Superior temporal gyrus (tissue), 1 donor: ENCODE measurements at regions not wholly inside any gene's neighbourhood (a gene's known extent, or its start where the extent isn't known, plus 50 kb on each side); places are given as distances from the start of the nearest gene placed in this dataset.

Source experiments
- DNase-seq: peaks from one replicate; pipeline ENCODE4 v3.0.0-alpha.2; 2016; ENCODE audit errors: extremely low spot score

GRCh38 chr12:20189767-20190166 lies 178.6 kb upstream of the PDE3A start:
- DNase-seq: no peak

- DNase-seq: no peak
These were observed 174.2 kb upstream of the PDE3A start for GRCh38 chr12:20194171-20194570.

GRCh38 chr12:20196767-20197166 lies 171.6 kb upstream of the PDE3A start:
- DNase-seq: no peak

- DNase-seq: no peak
These were observed 170.9 kb upstream of the PDE3A start for GRCh38 chr12:20197411-20197810.

- DNase-seq: no peak
These were observed 168.6 kb upstream of the PDE3A start for GRCh38 chr12:20199780-20200179.

- no peak for DNase-seq
These were observed 166.6 kb upstream of the PDE3A start for GRCh38 chr12:20201733-20202132.

- no peak for DNase-seq
These were observed 162.5 kb upstream of the PDE3A start for GRCh38 chr12:20205854-20206253.

GRCh38 chr12:20206410-20206809 lies 161.9 kb upstream of the PDE3A start:
- no peak for DNase-seq

GRCh38 chr12:20210621-20211215 lies 157.6 kb upstream of the PDE3A start:
- no peak for DNase-seq

- no peak for DNase-seq
These were observed 156.8 kb upstream of the PDE3A start for GRCh38 chr12:20211541-20211940.

- DNase-seq: peak; percentile 44
These were observed 156.3 kb upstream of the PDE3A start for GRCh38 chr12:20211981-20212421.

GRCh38 chr12:20212658-20213555 lies 155.4 kb upstream of the PDE3A start:
- peak; percentile 85 for DNase-seq

GRCh38 chr12:20213723-20214625 lies 154.4 kb upstream of the PDE3A start:
- no peak for DNase-seq

- no peak for DNase-seq
These were observed 148.0 kb upstream of the PDE3A start for GRCh38 chr12:20220339-20220738.

- DNase-seq: no peak
These were observed 135.2 kb upstream of the PDE3A start for GRCh38 chr12:20232931-20233675.

- no peak for DNase-seq
These were observed 133.9 kb upstream of the PDE3A start for GRCh38 chr12:20234474-20234873.

- no peak for DNase-seq
These were observed 131.2 kb upstream of the PDE3A start for GRCh38 chr12:20237091-20237490.

- no peak for DNase-seq
These were observed 122.8 kb upstream of the PDE3A start for GRCh38 chr12:20245491-20245890.

GRCh38 chr12:20248646-20249045 lies 119.7 kb upstream of the PDE3A start:
- DNase-seq: no peak

- no peak for DNase-seq
These were observed 117.6 kb upstream of the PDE3A start for GRCh38 chr12:20250761-20251160.

GRCh38 chr12:20257311-20257710 lies 111.0 kb upstream of the PDE3A start:
- no peak for DNase-seq
